HepG2 (cell line): ENCODE measurements at regions not wholly inside any gene's neighbourhood (a gene's known extent, or its start where the extent isn't known, plus 50 kb on each side); places are given as distances from the start of the nearest gene placed in this dataset.
A peak's percentile ranks its signal among the peaks of the same experiment; 100 is the strongest.

Experiments
- ATAC-seq: fragments of 200-7000 bp; cut with Tn5 transposase; 3 replicates; pipeline ENCODE4 v1.9.1; 2020; ENCODE audit warnings: mild to moderate bottlenecking, moderate library complexity
- BruUV-seq: library from RNA; stranded (reverse); fragments of 400-500 nt; replicated peaks from 2 replicates; lab custom pipeline; 2021; lab: Mats Ljungman, UMichigan
- CTCF ChIA-PET: fragments of 300-600 bp; formaldehyde crosslinking; extraction: SDS; loops from one replicate; lab custom pipeline; 2021; ENCODE audit warnings: low total read pairs, inconsistent platforms, low intra/inter-chr PET ratio; lab: Yijun Ruan, JAX
- POLR2A ChIA-PET: fragments of 350-600 bp; sonication (Branson Sonifier 250); formaldehyde crosslinking; loops from one replicate; lab custom pipeline; 2020; ENCODE audit warnings: antibody characterized with exemption, inconsistent platforms; lab: Yijun Ruan, JAX
- DNase-seq: peaks from one replicate; pipeline ENCODE4 v3.0.0-alpha.2; 2015; ENCODE audit warnings: low spot score
- FAIRE-seq: peaks from 3 replicates; lab custom pipeline; 2011; peaks lifted over from hg19 to GRCh38; lab: Jason Lieb, UNC
- H2AFZ ChIP-seq: one replicate; pipeline ENCODE4 v1.6.1; 2011; ENCODE audit warnings: low read length, inconsistent platforms
- H3K27ac ChIP-seq: fragments of 300-600 bp; 3 replicates; pipeline ENCODE4 v1.8.0; 2011; ENCODE audit warnings: mixed run types, mild to moderate bottlenecking, mixed read lengths, low read length, inconsistent platforms; ENCODE audit not compliant: insufficient read depth; ENCODE audit errors: extremely low read length
- H3K27me3 ChIP-seq, 2 experiments: fragments of 200-600 bp in 1 of 2; 2 replicates in 1 of 2; 3 replicates in 1 of 2; pipeline versions ENCODE4 v1.6.0 to v1.8.0; 2011; ENCODE audit warnings: low read length in 2 of 2, mild to moderate bottlenecking in 2 of 2, moderate library complexity in 2 of 2, inconsistent platforms in 1 of 2; ENCODE audit not compliant: insufficient read depth in 2 of 2, control insufficient read depth in 1 of 2
- H3K36me3 ChIP-seq, 2 experiments: fragments of 200-600 bp in 1 of 2; replicated peaks in 1 of 2; 2 replicates in 1 of 2; 3 replicates in 1 of 2; pipeline versions ENCODE4 v1.5.1 to v1.8.0; 2011; ENCODE audit warnings: low read length in 2 of 2, inconsistent platforms in 1 of 2; ENCODE audit not compliant: insufficient read depth in 2 of 2, control insufficient read depth in 1 of 2
- H3K4me1 ChIP-seq: 2 replicates; pipeline ENCODE4 v1.5.1; 2012; ENCODE audit warnings: low read length, inconsistent platforms; ENCODE audit not compliant: insufficient read depth
- H3K4me2 ChIP-seq: 2 replicates; pipeline ENCODE4 v1.6.0; 2011; ENCODE audit warnings: low read depth, low read length, inconsistent platforms
- H3K4me3 ChIP-seq, 3 experiments: fragments of 200-600 bp in 1 of 3; sonication (generic), shearing (Covaris generic) in 1 of 3; replicated peaks in 1 of 3; 2 replicates each; pipeline ENCODE4 v1.5.1; 2011 to 2016; ENCODE audit warnings: low read length in 3 of 3, inconsistent platforms in 2 of 3, low read depth in 2 of 3, mild to moderate bottlenecking in 2 of 3, control low read depth in 1 of 3, mixed read lengths in 1 of 3; ENCODE audit not compliant: insufficient read depth in 1 of 3
- H3K79me2 ChIP-seq: one replicate; pipeline ENCODE4 v1.6.1; 2011; ENCODE audit warnings: low read length, inconsistent platforms; ENCODE audit not compliant: insufficient read depth
- H3K9ac ChIP-seq: 2 replicates; pipeline ENCODE4 v1.6.0; 2011; ENCODE audit warnings: mild to moderate bottlenecking, low read depth, low read length, inconsistent platforms; ENCODE audit not compliant: insufficient read depth
- H3K9me3 ChIP-seq: 2 replicates; pipeline ENCODE4 v1.5.1; 2012; ENCODE audit warnings: mild to moderate bottlenecking, low read length
- H4K20me1 ChIP-seq: 2 replicates; pipeline ENCODE4 v1.6.0; 2011; ENCODE audit warnings: inconsistent platforms, mild to moderate bottlenecking, low read length, moderate library complexity; ENCODE audit not compliant: insufficient read depth
- CREB1 ChIP-seq, 2 experiments: fragments of 450-650 bp in 1 of 2; IDR thresholded peaks; 2 replicates each; pipeline ENCODE4 v1.6.1; 2016 to 2017; ENCODE audit warnings: control low read depth in 1 of 2, mild to moderate bottlenecking in 1 of 2, missing compliant biosample characterization in 1 of 2, missing genetic modification characterization in 1 of 2
- DNMT3B ChIP-seq: conservative IDR thresholded peaks from 2 replicates; pipeline ENCODE4 v1.6.1; 2016; ENCODE audit warnings: missing biosample characterization, control low read depth
- HOMEZ ChIP-seq: IDR thresholded peaks from 2 replicates; pipeline ENCODE4 v1.6.1; 2016; ENCODE audit warnings: low read depth
- SYNCRIP ChIP-seq: fragments of 200-400 bp; formaldehyde crosslinking; IDR thresholded peaks from 2 replicates; pipeline ENCODE4 v1.6.1; 2018; ENCODE audit warnings: mild to moderate bottlenecking, low read depth, low read length; ENCODE audit not compliant: insufficient read depth
- ZNF20 ChIP-seq: sonication (generic); formaldehyde crosslinking; IDR thresholded peaks from 2 replicates; pipeline ENCODE4 v1.4.0; 2020; ENCODE audit warnings: mild to moderate bottlenecking, moderate library complexity, missing genetic modification reagents
- ZNF317 ChIP-seq: sonication (generic); formaldehyde crosslinking; IDR thresholded peaks from 2 replicates; pipeline ENCODE4 v1.5.0; 2020; ENCODE audit warnings: mild to moderate bottlenecking, missing genetic modification reagents
- WGBS: methylation state at CpG from one replicate; pipeline ENCODE4 v1.1.6; 2017; ENCODE audit warnings: low lambda C conversion rate; 5-methylcytosine and 5-hydroxymethylcytosine counted together
- in situ Hi-C: cut with HindIII; loops from 2 replicates; pipeline ENCODE4 v1.10.0; 2017; ENCODE audit warnings: low pct_unique_long_range_greater_than_20kb; ENCODE audit not compliant: extremely low pct_ligation_motif_present
- intact Hi-C: fragments of 100-400 bp; cut with micrococcal nuclease; formaldehyde crosslinking; loops from one replicate; pipeline ENCODE4 v1.10.0; 2022; ENCODE audit not compliant: unreplicated experiment

- Histone ChIP-seq H2AFZ (no peak overlapping the region), H4K20me1 (no peaks in the 10 kb centered on the region), H3K27me3 (no peaks in the 10 kb centered on the region), H3K36me3 (no peaks in the 10 kb centered on the region), H3K79me2 (no peaks in the 10 kb centered on the region), H3K4me1 (no peaks in the 10 kb centered on the region), H3K27ac (no peak overlapping the region), H3K4me2 (no peak overlapping the region), H3K9ac (no peak overlapping the region), H3K9me3 (no peaks in the 10 kb centered on the region), H3K4me3 (no peak overlapping the region)
- 66% methylated on average over 5 of the region's 5 CpGs for WGBS
- ATAC-seq (no peak), FAIRE-seq (no peak), DNase-seq (no peak)
- intact Hi-C loops, result no loop called here
- ChIA-PET POLR2A (no interaction called here), CTCF (no interaction called here)
- in situ Hi-C loops, result no loop called here
- no TSS peak for BruUV-seq
- no peak for TF ChIP-seq SYNCRIP
- TF ChIP-seq HOMEZ (CRISPR knock-in tag), result no peak
- TF ChIP-seq DNMT3B (CRISPR knock-in tag), result no peak
- peak; percentile 45; the same call in 1 of the 2 replicates for TF ChIP-seq CREB1 (IDR thresholded peaks at IDR 0.05)
- TF ChIP-seq CREB1 (CRISPR knock-in tag; IDR thresholded peaks at IDR 0.05), result no peak
- no peak for TF ChIP-seq ZNF20 (CRISPR knock-in tag)
These were observed 83.5 kb upstream of the IRX5 start for GRCh38 chr16:54847207-54847606.

GRCh38 chr16:54846766-54847165, 83.9 kb upstream of the IRX5 start:
- Histone ChIP-seq H2AFZ (no peak overlapping the region), H3K4me1 (no peaks in the 10 kb centered on the region), H3K27ac (no peak overlapping the region), H3K9me3 (no peaks in the 10 kb centered on the region), H3K36me3 (no peaks in the 10 kb centered on the region), H3K27me3 (no peaks in the 10 kb centered on the region), H3K9ac (no peak overlapping the region), H3K4me3 (no peak overlapping the region), H3K4me2 (no peak overlapping the region), H4K20me1 (no peaks in the 10 kb centered on the region), H3K79me2 (no peaks in the 10 kb centered on the region)
- in situ Hi-C loops (no loop called here), intact Hi-C loops (no loop called here)
- DNase-seq (no peak), ATAC-seq (no peak), FAIRE-seq (no peak)
- 9% methylated on average over 4 of the region's 4 CpGs for WGBS
- no peak for TF ChIP-seq ZNF317 (CRISPR knock-in tag)
- ChIA-PET POLR2A (no interaction called here), CTCF (no interaction called here)
- BruUV-seq, result no TSS peak
